Body of pancreas (tissue), 4 donors: ENCODE measurements at regions not wholly inside any gene's neighbourhood (a gene's known extent, or its start where the extent isn't known, plus 50 kb on each side); places are given as distances from the start of the nearest gene placed in this dataset.

ENCODE experiments used
- ATAC-seq: fragments of 150-250 bp; one replicate; pipeline ENCODE4 v1.9.1; 2016
- DNase-seq, 4 donors: peaks; one replicate each; pipeline ENCODE4 v3.0.0-alpha.2; 2019
- H3K27ac ChIP-seq, 4 donors: fragments of 200-600 bp; sonication (generic); 1 replicate in 3 of 4; 2 replicates in 1 of 4; pipeline versions ENCODE4 v1.5.1 to v1.6.1; 2016 to 2019; ENCODE audit warnings: mild to moderate bottlenecking in 1 of 4, mixed read lengths in 1 of 4, moderate library complexity in 1 of 4
- H3K27me3 ChIP-seq, 2 donors: fragments of 200-600 bp; sonication (generic); one replicate each; pipeline ENCODE4 v1.6.0; 2016; ENCODE audit warnings: mild to moderate bottlenecking in 1 of 2
- H3K36me3 ChIP-seq, 2 donors: fragments of 200-600 bp; sonication (generic); replicated peaks in 1 of 2; 2 replicates each; pipeline ENCODE4 v1.5.1; 2016; ENCODE audit warnings: low read depth in 2 of 2; ENCODE audit not compliant: insufficient read depth in 1 of 2
- H3K4me1 ChIP-seq: fragments of 200-600 bp; sonication (generic); one replicate; pipeline ENCODE4 v1.6.0; 2016
- H3K4me3 ChIP-seq, 2 donors: fragments of 200-600 bp; sonication (generic); 1 replicate in 1 of 2; 2 replicates in 1 of 2; pipeline ENCODE4 v1.5.1; 2016 to 2019
- H3K9me3 ChIP-seq, 3 donors: fragments of 200-600 bp; sonication (generic); 1 replicate in 2 of 3; 2 replicates in 1 of 3; pipeline ENCODE4 v1.5.1; 2016
- POLR2A ChIP-seq, 3 donors: fragments of 450-650 bp; IDR thresholded peaks; one replicate each; pipeline ENCODE4 v1.6.1; 2016; ENCODE audit warnings: antibody characterized with exemption in 3 of 3, mild to moderate bottlenecking in 2 of 3
- WGBS, 2 donors: methylation state at CpG; one replicate each; pipeline ENCODE4 v1.1.5; 2017; 5-methylcytosine and 5-hydroxymethylcytosine counted together
- intact Hi-C: fragments of 100-400 bp; cut with DNase I; formaldehyde crosslinking; loops from one replicate; pipeline ENCODE4 v1.15.1; 2023
- TF ChIP-seq, protein P1 (sequence below), 7 experiments: fragments of 450-650 bp in 4 of 7; fragments of 200-600 bp in 3 of 7; sonication (generic) in 3 of 7; IDR thresholded peaks; one replicate each; pipeline ENCODE4 v1.5.1; 2016 to 2019; ENCODE audit warnings: antibody characterized with exemption in 7 of 7

- Histone ChIP-seq H3K9me3 (no peaks in the 10 kb centered on the region), H3K4me3 (no peak overlapping the region), H3K27ac (no peak overlapping the region), H3K4me1 (no peaks in the 10 kb centered on the region), H3K27me3 (no peaks in the 10 kb centered on the region), H3K36me3 (no peaks in the 10 kb centered on the region)
- ATAC-seq (no peak), DNase-seq (no peak)
- TF ChIP-seq, protein P1, sequence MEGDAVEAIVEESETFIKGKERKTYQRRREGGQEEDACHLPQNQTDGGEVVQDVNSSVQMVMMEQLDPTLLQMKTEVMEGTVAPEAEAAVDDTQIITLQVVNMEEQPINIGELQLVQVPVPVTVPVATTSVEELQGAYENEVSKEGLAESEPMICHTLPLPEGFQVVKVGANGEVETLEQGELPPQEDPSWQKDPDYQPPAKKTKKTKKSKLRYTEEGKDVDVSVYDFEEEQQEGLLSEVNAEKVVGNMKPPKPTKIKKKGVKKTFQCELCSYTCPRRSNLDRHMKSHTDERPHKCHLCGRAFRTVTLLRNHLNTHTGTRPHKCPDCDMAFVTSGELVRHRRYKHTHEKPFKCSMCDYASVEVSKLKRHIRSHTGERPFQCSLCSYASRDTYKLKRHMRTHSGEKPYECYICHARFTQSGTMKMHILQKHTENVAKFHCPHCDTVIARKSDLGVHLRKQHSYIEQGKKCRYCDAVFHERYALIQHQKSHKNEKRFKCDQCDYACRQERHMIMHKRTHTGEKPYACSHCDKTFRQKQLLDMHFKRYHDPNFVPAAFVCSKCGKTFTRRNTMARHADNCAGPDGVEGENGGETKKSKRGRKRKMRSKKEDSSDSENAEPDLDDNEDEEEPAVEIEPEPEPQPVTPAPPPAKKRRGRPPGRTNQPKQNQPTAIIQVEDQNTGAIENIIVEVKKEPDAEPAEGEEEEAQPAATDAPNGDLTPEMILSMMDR (IDR thresholded peaks at IDR 0.05) = no peak
- TF ChIP-seq POLR2A (IDR thresholded peaks at IDR 0.05) = no peak
- intact Hi-C loops = no loop called here
- 67 to 82% methylated on average over 4 of the region's 4 CpGs for WGBS, 2 donors
Observed at GRCh38 chr6:150535151-150535804, 64.4 kb upstream of the PLEKHG1 start.

- Histone ChIP-seq H3K27me3 (no peaks in the 10 kb centered on the region), H3K4me1 (no peaks in the 10 kb centered on the region), H3K4me3 (no peak overlapping the region), H3K36me3 (no peaks in the 10 kb centered on the region), H3K9me3 (no peaks in the 10 kb centered on the region), H3K27ac (no peak overlapping the region)
- TF ChIP-seq, protein P1 (IDR thresholded peaks at IDR 0.05) = no peak
- TF ChIP-seq POLR2A (IDR thresholded peaks at IDR 0.05) = no peak
- intact Hi-C loops = no loop called here
- ATAC-seq (no peak), DNase-seq (no peak)
- WGBS, 2 donors = 43 to 50% methylated on average over 1 of the region's 1 CpG
Observed at GRCh38 chr6:150535818-150536220, 63.9 kb upstream of the PLEKHG1 start.

DNA sequence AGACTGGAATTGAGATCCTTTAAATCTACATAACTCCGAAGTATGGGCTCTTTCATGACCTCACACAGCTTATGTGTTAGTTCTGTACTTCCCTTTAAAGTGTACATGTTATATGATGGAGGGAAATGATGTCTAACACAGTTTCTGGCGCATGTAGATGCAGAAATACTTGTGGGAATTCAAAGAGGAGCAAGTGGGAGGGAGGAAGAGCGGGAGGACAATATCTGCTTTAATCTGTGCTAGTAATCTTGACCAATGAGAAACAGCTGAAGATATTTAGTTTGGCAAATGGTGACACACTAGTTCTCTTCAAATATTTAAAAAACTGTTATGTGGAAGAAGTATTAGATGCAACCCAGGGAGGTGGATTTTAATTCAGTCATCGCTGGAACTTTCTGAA is 62.9 kb upstream of the PLEKHG1 start:
- no peak for DNase-seq
- Histone ChIP-seq H3K27me3 (no peaks in the 10 kb centered on the region), H3K36me3 (no peaks in the 10 kb centered on the region), H3K4me3 (no peak overlapping the region), H3K27ac (peak overlapping the region in 1 of 4 donors; percentile 22), H3K4me1 (peaks cover 6% of the 10 kb centered on the region), H3K9me3 (no peaks in the 10 kb centered on the region)
- WGBS, 2 donors = 88 to 97% methylated on average over 4 of the region's 4 CpGs
- TF ChIP-seq POLR2A (IDR thresholded peaks at IDR 0.05) = no peak
- TF ChIP-seq, protein P1 (IDR thresholded peaks at IDR 0.05) = no peak
- ATAC-seq = no peak
- intact Hi-C loops = no loop called here

DNA sequence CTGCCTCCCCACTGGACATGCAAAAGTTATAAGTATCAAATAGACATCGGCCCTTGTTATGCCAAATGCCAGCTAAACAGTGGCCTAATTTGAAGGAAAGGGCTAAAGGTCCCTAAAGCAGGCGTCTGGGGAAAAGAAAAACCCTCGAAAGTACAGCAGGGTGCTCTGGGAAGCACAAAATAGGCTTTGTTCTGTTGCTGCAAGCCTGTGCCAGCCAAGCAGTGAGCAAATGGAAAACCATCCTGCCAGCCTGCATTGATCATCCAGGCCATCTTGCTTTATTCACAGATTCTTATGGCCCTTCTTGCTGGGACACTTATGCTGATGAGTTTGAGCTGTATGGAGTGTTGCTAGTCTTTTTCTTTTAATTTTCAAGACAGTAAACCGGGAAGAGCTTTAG is 62.2 kb upstream of the PLEKHG1 start:
- Histone ChIP-seq H3K36me3 (no peaks in the 10 kb centered on the region), H3K27ac (peak overlapping the region in 2 of 4 donors; percentile 8 to 22), H3K27me3 (no peaks in the 10 kb centered on the region), H3K9me3 (no peaks in the 10 kb centered on the region), H3K4me3 (no peak overlapping the region), H3K4me1 (peaks cover 12% of the 10 kb centered on the region)
- 68 to 81% methylated on average over 4 of the region's 4 CpGs for WGBS, 2 donors
- TF ChIP-seq POLR2A (IDR thresholded peaks at IDR 0.05) = no peak
- intact Hi-C loops = no loop called here
- no peak for DNase-seq
- peak; percentile 13 for ATAC-seq

- peak; percentile 16 to 20 (median 16) for DNase-seq
- H3K27ac ChIP-seq = peak overlapping the region in 2 of 4 donors; percentile 8 to 22
- H3K9me3 ChIP-seq = no peaks in the 10 kb centered on the region
- no peak overlapping the region for H3K4me3 ChIP-seq
- TF ChIP-seq POLR2A (IDR thresholded peaks at IDR 0.05) = no peak
- TF ChIP-seq, protein P1 (IDR thresholded peaks at IDR 0.05) = no peak
- H3K27me3 ChIP-seq = no peaks in the 10 kb centered on the region
- WGBS, 2 donors = 65 to 85% methylated on average over 1 of the region's 1 CpG
- intact Hi-C loops = no loop called here
- ATAC-seq = peak; percentile 72
- H3K4me1 ChIP-seq = peaks cover 14% of the 10 kb centered on the region
- H3K36me3 ChIP-seq = no peaks in the 10 kb centered on the region
Observed at GRCh38 chr6:150537893-150538292, 61.8 kb upstream of the PLEKHG1 start.
